AG20443 (cell line): ENCODE measurements at regions not wholly inside any gene's neighbourhood (a gene's known extent, or its start where the extent isn't known, plus 50 kb on each side); places are given as distances from the start of the nearest gene placed in this dataset.

Experiments used
- DNase-seq: peaks from one replicate; pipeline ENCODE4 v3.0.0; 2012; ENCODE audit warnings: low spot score, mixed read lengths

DNA sequence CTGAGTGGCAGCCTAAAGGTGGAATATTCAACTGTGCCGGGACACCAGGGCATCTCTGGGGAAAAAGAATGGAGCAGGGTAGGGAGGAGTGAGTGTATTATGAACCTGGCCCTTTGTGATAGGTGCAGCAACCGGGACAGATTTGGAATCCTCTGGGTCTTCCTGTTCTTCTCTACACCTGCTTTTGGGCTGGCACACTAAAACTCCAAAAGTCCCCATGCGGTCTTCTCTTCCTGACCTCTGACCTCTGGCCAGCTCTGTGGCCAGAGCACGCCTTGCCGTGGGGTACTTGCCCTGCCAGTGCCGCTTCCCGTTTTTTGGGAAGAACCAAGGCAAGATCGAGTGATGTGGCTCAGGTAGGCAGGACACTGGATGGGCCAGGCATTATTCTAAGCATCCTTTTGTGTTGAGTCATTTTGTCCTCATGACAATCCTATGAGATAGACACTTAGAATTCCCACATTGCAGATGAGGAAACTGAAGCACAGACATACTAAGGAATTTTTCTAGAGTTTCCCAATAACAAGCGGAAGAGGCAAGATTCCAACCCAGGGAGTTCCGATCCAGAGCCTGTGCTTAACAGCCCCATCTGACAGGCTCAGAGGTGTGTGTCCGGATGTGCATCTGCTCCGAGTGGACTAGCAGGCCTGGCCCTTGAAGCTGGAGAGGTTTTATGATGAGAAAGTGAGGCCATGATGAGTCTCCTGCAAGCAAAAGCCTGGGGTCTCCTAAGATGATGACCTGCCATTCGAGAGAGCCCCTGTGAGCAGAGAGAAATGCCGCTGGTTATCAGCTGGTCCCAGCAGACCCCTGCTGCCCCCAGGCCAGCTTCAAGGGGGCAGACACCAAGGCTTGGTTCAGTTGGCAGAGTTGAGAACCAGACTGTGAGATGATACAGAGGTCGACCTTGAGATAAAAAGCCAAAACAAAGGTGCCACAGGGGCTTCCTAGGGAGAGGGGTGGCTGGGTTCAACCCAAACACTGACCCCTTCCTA lies 67.9 kb upstream of the ESRRB start:
- no peak for DNase-seq

DNA sequence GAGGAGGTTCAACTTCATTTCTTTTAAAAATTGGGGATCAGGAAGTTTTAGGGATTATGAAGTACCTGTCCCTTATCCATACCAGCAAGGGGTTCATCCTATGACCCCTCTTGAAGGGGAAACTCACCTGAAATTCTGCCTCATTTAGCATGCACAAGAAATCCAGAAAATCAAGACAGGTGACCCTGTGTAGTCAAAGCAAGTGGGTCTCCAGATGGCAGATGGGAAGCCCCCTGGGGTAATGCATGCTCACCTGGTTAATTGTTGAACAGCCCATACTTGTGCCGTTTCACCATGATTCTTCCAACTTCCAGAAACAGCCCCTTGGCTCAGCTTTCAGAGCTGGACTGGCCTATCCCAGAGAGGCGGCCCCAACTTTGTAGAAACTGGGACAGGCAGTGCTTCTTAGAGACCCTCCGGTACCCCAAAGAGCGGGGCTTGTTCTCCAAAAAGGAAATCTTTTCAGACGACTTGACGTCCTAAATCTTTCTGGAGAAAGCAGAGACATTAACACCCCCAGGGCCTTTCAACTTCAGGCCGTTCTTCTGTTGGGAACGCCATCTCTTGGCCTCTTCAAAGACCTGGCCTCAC lies 66.3 kb upstream of the ESRRB start:
- DNase-seq = no peak

DNA sequence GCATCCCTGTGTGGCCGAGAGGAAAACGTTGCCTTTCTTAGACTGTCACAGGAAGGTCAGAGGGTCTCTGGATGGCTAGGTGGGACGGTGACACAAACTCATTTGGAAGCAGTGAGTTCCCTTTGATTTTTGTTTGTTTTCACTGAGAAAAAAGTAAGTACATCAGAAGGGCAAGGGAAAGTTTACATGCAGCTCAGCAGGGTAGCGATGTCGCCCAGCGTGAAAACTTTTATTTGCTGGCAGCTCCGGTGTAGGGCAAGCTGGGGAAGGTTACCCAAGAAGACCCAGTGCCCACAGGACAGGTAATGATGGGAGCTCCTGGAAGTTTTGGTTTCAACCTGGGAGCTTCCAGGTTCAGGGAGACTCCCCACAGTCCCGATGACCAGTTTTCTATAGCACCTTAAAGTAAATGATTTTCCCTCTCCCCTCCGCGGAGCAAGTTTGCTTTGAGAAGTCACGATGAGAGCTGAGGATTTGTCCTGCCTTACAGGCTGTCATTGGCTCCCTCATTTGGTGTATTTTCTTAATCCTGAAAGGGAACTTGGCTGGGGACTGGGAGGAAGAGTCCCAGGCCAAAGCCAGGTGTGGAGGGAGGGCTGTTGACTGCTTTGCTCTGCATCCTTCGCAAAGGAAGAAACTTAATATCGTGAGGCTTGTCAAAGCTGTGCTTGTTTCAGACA lies 64.7 kb upstream of the ESRRB start:
- no peak for DNase-seq

DNA sequence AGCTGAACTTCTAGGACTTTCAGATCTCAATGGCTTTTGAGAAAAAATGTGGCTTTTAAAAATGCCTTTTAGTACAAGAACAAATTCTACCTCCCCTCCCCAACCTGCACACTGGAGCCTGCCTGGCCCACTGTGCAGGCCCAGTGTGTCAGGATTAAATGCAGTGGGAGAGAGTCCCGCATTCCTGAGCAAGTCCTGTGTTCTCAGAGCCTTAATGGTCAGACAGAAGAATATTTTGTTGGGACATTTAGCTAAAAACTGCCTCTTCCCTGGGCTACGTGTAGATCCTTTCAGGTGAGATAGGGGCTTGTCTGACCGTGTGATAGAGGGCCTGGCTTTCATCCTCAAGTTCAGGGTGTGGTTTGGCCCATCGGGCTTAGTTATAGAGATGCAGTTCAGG lies 63.1 kb upstream of the ESRRB start:
- DNase-seq = no peak

DNA sequence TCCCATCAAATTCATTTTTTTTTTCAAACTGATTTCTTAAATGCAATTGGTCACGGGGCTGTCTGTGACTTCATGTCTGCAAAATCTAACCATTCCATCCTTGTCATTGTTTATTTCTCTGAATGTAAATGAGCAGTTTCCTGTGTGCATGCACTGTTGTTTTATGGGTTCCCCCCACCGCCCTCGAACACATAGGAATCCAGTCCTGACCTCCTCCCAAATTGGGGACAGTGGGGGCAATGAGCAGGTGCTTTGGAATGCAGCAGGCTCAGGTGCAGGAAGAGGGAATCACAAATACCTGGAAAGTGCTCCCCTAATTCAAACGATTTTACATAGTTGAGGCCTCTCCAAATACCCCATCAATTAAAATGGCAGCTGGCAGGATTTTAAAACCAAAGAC lies 62.6 kb upstream of the ESRRB start:
- no peak for DNase-seq

DNA sequence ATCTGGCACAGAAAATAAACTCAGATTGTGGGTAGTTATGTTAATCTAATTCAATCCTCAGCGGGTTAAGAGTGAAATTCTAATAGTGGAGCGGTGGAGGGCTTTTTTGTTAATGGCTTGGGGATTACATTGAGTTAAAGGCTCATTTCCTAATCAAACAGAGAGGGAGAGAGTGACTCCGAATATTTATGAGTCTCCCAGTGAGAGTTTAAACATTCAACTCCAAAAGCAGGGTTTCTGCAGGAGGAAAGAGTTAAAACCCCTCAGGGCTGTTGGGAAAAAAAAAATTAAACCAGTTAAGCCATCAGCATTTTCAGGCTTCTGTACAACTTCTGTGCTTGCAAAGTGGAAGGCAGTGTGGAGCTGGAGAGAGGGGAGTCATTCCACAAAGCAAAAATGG lies 62.1 kb upstream of the ESRRB start:
- no peak for DNase-seq

DNA sequence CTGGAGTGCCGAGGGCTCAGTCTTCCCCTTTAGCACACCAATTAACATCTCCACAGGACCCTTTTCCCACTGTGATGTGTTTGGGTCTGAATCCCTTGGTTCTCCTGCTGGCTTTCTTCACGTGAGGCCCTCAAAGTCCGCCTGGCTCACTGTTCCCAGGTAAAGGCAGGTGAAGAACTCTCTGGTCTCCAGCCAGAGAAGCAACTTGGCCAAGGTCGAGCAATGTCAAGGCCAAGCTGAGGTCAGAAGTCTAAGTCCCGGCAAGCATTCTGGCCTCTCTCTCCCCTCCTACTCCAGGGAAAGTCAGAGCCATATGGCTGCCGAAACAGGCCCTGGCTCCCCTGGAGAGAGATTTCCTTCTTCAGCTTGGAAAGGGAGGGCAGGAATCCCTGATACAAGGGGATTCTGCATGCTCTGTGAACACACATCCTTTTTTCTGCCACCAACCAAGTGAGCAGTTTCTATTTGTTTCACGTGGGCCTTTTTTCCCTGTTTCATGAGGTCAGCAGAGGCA lies 61.4 kb upstream of the ESRRB start:
- DNase-seq = no peak

DNA sequence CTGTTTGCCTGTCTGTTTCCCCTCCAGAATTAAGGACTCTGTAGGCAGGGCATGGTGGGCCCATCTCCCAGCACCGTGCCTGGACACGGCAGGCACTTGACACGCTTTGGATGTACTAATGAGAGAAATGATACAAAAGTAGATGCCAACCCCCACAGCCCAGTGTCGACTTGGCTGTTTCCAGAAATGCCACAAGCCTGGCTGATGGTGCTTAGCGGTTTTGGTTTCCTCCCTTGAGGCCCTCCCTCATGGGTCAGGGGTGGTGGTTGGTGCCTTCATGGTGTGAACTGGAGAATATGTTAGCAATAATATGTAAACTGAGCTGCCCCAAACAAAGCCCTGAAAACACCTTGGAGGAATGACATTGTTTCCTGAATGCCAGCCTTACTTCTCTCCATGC lies 55.5 kb upstream of the ESRRB start:
- no peak for DNase-seq

DNA sequence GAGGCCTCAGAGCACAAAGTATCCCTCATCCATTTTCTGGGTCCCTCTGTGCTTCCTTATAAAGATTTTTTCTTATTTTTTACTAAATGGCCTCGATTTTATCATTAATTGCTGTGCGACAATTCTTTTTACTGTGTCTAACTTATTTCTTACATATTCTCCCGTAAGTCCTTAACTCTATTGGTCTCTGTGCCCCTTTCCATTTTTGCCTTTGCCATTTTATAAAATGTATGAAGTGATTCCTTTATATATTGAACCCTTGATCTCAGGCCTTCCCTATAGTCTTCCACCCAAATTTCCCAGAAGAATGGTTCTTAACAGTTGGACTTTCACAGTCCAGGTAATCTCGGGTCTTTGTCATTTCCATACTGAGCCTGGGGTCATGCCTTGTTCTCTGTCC lies 55.0 kb upstream of the ESRRB start:
- no peak for DNase-seq

DNA sequence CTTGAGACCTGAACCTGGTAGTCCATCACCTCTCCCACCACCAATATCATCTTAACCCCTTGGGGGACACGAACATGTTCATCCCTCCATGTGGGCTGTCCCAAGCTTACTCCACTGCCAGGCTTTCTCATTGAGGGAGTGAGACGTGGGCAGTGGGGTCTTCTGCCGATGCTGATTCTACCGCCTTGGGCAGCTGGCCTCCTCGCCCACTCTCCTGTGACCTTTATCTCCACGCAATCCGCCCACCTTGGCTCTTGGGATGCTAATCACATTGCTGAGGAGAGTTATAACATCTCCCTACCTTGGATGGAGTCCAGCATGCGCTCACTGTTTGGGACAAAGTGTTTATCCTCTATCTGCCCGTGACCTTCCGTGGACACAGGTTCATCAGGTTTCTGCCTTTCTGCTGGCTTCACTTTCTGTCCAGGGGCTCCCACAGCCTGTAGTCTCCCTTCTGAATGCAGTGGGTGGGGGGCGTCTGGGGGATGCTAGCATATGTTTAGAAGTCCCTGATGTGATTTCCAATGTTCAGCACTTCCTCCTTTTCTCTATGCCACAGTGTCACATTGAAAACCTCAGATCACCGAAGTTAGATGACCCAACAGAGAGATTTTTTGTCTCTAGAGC lies 53.2 kb upstream of the ESRRB start:
- DNase-seq = no peak

DNA sequence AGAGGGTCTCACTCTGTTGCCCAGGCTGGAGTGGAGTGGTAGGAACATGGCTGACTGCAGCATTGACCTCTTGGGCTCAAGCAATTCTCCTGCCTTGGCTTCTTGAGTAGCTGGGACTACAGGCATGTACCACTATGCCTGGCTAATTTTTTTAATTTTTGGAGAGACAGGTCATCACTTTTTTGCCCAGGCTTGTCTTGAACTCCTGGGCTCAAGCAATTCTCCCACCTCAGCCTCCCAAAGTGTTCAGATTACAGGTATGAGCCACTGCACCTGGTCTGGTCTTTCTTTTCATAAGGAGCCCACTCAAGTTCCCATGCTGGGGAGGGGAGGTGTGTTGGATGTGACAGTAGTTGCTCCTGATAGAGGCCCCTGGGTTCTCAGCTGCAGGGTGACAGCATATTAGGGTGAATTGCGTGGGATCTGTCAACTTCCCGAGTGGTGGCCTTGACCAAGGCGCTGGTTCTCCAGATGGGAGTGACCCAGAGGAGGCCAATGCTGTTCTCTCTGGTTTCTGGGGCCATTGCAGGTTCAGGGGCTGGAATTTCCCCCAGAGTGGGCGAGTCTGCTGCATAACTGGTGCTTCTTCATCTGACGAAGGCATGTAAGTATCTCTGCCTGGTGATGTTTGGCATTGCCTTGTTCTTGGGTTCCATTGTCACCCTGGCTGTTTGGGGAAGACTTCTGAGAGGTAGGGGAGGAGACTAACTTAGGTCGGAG lies 52.4 kb upstream of the ESRRB start:
- no peak for DNase-seq

DNA sequence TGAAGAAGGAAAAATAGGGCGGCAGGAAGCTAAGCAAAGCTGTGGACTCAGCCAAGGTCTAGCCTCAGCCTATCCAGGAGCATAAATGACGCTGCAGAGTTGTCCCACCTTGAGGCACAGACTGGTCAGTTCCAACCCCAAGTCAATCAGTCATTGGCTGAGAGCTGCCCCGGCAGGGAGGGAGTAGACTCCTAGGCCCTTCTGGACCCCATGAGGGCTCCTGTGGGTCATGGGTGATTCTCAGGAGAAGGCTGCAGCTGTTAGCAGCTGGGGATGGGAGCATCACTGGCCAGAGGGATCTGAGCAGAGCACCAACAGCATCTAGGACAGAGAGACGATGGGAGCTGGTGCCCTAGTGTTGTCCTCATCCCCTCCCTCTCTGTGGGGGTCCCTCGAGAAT lies 51.8 kb upstream of the ESRRB start:
- no peak for DNase-seq
